HUDEP-2 (cell line): ENCODE measurements at regions not wholly inside any gene's neighbourhood (a gene's known extent, or its start where the extent isn't known, plus 50 kb on each side); places are given as distances from the start of the nearest gene placed in this dataset.
"Not testable (repeated sequence)": the region's sequence is repeated elsewhere in the genome, so short reads cannot be mapped to it uniquely, and the experiment has no call there.

Experiments
- DNase-seq, 76 experiments: peaks; one replicate each; lab custom pipeline; 2025; ENCODE audit not compliant: unreplicated experiment in 76 of 76; lab: John Stamatoyannopoulos, UW

DNA sequence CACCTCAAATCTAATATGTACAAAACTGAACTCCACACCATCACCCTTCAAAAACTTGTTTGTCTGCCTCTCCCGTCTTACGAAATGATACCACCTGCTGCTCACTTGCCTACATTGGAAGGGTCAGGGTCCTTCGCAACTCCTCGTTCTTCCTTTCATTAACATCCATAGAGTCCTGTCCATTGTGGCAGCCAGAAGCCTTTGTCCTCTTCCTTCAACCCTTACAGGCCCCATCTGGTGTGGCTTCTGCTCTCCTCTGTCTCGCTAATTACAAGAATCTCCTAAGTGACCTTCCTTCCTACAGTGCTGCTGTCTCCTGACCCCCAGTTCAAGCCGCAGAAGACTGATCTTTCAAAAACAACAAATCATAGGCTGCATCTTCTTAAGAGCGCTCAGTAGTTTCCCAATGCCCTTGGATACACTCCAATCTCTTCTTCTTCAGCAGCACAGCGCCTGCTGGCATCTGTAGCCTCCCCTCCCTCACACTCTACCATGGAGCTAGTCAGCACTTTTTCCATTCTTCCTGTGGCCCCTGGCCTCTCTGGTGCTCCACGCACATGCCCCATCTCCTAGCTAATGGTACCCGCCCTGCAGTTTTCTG is 382.7 kb downstream of the LIG4 start:
- no peak for DNase-seq

DNA sequence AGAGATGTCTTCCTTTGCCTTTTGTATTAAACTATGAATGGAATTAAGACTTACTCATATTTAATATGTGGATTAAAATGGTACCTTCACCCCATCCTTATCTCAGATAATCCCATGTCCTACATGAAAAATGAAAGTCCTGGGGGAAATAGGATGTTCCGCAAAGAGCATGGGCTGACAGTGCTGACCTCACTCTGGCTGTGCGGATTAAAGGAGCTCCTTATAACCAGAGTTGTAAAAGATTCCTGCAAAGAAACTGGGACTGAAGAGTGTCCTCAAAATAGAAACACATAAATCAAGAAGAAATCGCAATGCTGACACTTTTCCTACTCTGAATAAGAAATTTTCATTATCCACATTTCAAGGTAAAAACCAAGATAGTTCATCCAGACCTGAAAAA is 384.5 kb downstream of the LIG4 start:
- no peak for DNase-seq

- DNase-seq: no peak
Measured at GRCh38 chr13:107827840-107828549, 387.3 kb downstream of the LIG4 start.

DNA sequence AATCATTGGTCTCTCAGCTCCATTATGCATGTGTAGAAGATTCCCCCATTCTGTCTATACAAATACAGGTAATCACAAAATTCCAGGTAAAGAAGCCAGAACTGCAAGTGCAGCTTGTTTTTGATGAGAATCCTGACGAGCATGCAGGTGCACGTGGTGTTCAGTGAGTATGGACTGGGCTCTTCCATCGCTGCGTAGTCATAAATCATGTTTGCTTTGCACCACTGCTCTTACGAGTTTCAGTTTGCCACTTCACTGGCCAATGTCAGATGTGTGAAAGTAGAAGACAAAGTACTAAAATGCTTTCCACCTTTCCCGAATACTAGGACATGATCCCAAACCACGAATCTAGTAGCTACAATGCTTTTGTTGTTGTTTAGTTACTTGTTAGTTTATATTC is 390.7 kb downstream of the LIG4 start:
- no peak for DNase-seq

DNA sequence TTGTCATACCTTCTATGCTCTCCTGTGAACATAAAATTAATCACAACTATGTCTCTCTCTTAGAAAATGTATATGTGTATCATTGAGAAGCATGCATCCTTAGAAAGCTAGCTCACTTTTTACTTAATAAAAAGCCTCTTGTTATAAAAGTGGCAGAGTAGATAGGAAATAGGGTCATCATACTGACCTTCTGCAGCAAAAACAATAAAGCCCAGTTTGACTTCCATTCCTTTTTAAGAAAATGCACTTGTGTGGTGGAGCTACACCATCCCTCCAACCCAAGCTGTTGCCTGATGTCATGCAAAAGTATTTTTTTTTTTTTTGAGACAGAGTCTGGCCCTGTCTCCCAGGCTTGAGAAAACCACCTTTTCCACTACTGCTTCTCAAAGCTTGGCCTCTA is 393.3 kb downstream of the LIG4 start:
- DNase-seq: no peak

GRCh38 chr13:107821492-107821891 is 393.8 kb downstream of the LIG4 start:
- no peak for DNase-seq

DNA sequence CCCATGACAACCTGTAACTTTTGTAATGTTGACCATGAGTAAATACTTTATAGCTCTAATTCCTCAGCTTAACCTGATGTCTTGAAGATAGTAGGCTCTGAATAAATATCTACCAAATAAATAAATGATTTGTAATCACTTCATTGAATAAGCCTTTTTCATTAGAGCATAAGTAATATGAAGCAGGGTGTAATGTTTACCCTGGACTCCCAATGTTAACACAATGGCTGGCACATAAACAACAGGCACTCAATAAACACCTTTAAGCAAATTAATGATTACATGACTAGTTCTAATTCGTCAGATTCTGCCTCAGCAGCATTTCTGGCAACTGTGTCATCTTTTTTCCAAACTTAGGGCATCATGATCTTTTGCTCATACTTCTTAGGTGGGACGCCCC is 396.3 kb downstream of the LIG4 start:
- DNase-seq: no peak

GRCh38 chr13:107817647-107818287 is 397.6 kb downstream of the LIG4 start:
- no peak for DNase-seq

- DNase-seq: no peak
Measured at GRCh38 chr13:107812014-107812412, 403.3 kb downstream of the LIG4 start.

DNA sequence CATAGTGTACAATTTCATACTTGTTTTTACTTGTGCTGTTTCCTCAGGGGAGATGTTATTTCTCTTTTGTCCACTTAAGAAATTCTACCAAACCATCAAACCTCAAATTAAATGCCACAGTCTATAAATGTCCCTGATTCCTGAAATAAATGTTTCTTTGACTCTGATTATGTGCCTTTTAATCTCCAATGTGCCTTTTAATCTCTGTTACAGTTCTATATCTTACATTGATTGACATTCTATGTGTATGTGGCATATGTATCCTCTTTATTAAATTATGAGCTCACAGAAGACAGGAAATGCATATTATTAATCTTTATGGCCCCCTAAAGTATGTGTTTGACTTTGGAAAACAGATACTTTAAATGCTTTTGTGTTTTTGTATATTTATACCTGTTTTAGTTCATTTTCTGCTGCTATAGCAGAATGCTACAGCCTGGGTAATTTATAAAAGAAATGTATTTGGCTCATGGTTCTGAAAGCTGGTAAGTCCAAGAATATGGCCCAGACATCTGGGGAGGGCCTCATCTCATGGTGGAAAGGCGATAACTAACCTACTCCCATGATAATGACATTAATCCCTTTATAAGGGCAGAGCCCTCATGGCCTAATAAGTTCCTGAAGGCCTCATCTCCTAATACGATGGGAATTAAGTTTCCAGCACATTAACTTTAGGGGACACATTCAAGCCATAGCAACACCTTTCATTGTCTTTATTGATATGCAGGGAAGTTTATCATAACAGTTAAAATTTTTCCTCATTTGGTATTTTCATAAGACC is 403.9 kb downstream of the LIG4 start:
- no peak for DNase-seq

DNA sequence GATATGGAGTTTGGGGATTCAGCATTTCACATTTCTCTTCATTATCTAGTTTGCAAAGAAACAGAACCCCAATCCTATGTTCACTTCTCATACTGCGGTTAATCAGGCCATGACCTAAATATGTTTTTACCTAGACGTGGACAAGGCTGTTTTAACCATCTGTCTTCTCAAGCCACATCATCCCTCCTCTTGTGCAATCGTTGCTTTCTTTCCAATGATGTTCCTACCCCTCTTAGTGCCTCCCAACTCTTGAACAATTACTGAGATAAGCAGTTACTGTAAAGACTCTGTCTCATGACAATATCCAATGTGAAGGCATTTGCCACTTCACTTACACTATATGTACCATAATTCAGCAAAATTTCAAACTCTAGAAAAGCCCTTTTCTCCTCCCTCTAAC is 406.2 kb downstream of the LIG4 start:
- no peak for DNase-seq

- DNase-seq: no peak
Measured at GRCh38 chr13:107808389-107808788, 406.9 kb downstream of the LIG4 start.

GRCh38 chr13:107807306-107808073 is 407.8 kb downstream of the LIG4 start:
- no peak for DNase-seq

DNA sequence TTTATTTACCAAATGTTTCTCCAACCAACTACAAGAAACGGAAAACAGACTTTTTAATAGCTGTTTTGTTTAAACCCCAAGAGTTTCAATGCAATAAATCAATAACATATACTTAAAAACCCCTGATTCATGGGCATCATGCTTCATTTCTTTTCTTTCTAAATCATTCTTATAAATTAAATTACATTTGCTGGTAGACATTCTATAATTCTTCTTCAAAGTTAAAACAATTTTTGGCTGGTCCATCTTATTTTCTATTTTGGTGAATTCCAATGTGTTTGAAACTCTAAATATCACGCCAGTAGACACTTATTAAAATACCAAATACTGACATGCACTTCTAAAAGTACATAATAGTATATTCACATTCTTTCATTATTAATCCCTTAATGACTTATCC is 408.6 kb downstream of the LIG4 start:
- DNase-seq: no peak

DNA sequence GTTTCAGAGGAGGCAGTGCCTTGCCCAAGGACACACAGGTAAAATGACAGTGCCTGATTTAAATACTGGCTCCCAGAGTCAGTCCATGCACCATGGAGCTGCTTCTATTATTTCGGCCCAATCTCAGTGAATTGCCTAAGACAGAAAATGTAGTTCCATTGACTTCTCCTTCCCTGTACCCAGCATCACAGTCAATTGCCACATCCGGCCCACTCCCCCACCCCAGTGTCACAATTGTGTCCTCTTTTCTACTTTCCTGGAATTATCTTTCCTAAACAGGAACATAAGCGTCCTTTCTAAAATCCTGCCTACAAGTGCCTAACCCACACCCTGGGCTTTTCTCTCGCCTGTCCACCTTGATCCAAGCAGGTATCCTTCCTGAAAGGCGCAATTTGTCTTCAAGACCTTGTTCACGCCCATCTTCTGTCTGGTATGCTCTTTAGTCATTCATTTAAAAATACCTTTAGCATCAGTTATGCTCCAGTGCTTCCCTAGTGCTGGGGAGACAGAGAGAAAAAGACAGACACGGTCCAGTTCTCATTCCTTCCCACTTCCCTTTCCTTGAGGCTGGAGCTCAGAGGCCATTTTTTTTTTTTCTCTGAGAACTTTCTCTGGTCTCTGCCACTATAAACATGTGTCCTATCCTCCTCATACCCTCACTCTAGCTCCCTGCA is 411.4 kb downstream of the LIG4 start:
- no peak for DNase-seq

DNA sequence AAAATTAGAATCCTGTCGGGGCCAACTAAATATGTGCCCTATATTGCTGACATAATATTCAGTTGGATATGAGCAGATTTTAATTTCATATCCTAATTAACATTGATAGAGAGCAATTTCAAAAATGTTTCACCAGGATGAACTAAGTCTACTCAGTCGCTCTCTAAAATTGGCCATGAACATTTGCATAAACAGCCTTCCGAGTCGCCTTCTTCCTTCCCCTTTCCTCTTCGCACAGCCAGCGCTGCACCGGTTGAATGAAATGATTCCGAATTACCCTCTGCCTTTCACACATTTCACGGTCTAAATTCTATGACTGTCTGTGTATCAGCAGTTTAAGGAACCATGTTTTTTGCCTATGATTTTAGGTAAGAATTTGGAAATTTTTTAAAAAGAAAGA is 413.7 kb downstream of the LIG4 start:
- DNase-seq: no peak

DNA sequence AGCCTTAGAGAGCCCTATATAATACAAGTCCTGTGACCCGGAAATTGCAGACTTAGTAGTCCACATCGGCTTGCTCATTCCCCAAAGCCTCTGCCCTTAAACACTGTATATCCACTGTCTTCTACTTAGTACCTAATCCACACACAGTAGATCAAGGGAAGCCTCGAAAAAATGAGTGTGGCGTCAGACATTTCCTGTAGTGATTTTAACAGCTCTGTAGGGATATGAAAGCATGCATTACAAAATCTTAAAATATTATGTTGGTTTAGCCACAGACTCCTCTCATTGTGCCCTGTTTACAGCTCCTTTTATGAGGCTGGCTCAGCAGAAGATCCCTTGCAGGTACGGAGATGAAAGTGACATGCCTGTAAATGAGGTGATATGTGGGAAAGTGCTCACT is 416.3 kb downstream of the LIG4 start:
- no peak for DNase-seq

DNA sequence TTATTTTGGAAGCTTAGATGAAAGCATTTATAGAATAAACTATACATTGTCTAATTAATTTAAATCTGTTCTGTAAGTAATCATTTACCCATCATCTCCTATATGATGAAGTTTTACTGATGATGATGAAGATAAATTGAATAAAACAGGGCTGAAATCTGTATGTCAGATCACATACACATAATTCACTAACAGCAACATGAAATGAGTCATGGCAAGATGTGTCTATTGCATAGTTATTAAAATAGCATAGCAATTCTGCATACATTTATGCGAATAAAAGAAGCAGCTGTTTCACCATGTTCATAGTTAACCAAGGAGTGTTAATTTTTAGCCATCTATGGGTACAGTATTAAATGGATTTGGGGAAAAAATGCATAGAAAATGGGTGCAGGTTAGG is 424.9 kb downstream of the LIG4 start:
- DNase-seq: no peak

DNA sequence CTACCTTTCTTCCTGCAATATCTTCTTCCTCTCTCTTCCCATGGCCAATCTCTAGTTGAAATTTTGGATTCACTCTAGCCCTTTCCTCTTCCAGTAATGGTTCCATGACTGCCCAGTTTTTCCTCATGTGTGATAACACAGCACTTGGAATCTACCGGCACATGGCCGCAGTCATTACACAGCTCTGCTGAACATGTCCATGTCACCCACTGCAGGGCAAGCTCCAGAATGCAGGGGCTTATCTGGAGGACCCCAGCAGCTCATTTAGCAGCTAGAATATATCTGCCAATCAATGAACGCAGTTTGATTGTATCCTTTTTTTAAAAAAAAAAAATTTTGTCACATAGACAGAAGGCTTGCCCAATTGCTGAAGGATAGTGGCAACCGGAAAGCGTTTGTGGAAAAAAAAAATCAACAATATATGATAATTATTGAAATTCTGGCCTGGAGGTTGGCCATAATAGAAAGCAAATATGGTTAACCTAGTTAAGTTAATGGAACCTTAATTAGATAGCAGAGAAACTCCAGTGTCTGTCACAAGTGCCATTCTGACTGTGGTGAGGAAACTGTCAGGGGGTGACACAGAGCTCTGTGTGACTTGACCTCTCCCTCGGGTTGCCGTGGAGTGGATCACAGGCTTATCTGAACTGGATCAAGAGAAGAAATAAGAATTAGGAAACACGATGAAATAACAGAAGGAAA is 426.7 kb downstream of the LIG4 start:
- no peak for DNase-seq

GRCh38 chr13:107782646-107783045 is 432.7 kb downstream of the LIG4 start:
- not testable (repeated sequence) for DNase-seq
